Effector memory CD8-positive, alpha-beta T cell (primary cell): ENCODE measurements at regions not wholly inside any gene's neighbourhood (a gene's known extent, or its start where the extent isn't known, plus 50 kb on each side); places are given as distances from the start of the nearest gene placed in this dataset.

ENCODE experiments used
- ATAC-seq: fragments of 150-1000 bp; cut with Tn5 transposase; replicated peaks from 2 replicates; pipeline ENCODE4 v1.10.0; 2021; ENCODE audit warnings: mild to moderate bottlenecking, moderate library complexity
- DNase-seq, 3 experiments: peaks; one replicate each; pipeline ENCODE4 v3.0.0; 2021
- H3K27ac Mint-ChIP-seq, 2 donors: one replicate each; pipeline ENCODE4 v1.8.0; 2022; ENCODE audit warnings: mild to moderate bottlenecking in 2 of 2, mixed read lengths in 2 of 2, moderate library complexity in 2 of 2
- H3K27me3 Mint-ChIP-seq, 2 donors: one replicate each; pipeline ENCODE4 v1.8.0; 2022; ENCODE audit warnings: mixed read lengths in 2 of 2
- H3K36me3 Mint-ChIP-seq: one replicate; pipeline ENCODE4 v1.8.0; 2022; ENCODE audit warnings: mild to moderate bottlenecking, moderate library complexity, mixed read lengths; ENCODE audit not compliant: insufficient read depth
- H3K4me1 Mint-ChIP-seq, 2 donors: one replicate each; pipeline ENCODE4 v1.8.0; 2022; ENCODE audit warnings: low read depth in 2 of 2, mixed read lengths in 2 of 2
- H3K4me3 Mint-ChIP-seq, 2 donors: one replicate each; pipeline ENCODE4 v1.8.0; 2022; ENCODE audit warnings: mild to moderate bottlenecking in 2 of 2, mixed read lengths in 2 of 2, moderate library complexity in 2 of 2
- H3K9me3 Mint-ChIP-seq, 2 donors: one replicate each; pipeline ENCODE4 v1.8.0; 2022; ENCODE audit warnings: mixed read lengths in 2 of 2

DNA sequence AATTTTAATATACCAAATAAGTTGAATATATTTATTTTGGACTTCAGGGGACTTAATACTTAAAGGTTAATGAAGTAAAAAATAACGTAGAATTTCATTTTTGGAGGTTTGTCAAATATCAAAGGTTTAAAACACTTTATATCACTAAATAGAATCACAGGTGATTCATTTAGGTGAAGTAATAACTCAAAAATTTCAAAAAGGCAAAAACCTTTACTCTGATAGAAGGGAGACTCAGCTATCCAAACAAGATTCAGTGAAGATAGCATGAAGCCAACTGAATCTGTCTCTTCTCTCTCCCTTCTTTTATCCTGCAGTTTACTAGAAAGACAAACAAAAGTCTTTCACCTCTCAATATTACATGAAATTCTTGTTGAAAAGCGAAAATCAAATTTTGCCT, 110.2 kb upstream of the CYSLTR1 start:
- ATAC-seq: no peak
- no peaks in the 10 kb centered on the region for H3K9me3 Mint-ChIP-seq
- no peak overlapping the region for H3K4me3 Mint-ChIP-seq
- no peaks in the 10 kb centered on the region for H3K36me3 Mint-ChIP-seq
- DNase-seq: no peak
- no peaks in the 10 kb centered on the region for H3K4me1 Mint-ChIP-seq
- H3K27me3 Mint-ChIP-seq: peaks cover 0 to 5% of the 10 kb centered on the region in 2 donors
- H3K27ac Mint-ChIP-seq: no peak overlapping the region

DNA sequence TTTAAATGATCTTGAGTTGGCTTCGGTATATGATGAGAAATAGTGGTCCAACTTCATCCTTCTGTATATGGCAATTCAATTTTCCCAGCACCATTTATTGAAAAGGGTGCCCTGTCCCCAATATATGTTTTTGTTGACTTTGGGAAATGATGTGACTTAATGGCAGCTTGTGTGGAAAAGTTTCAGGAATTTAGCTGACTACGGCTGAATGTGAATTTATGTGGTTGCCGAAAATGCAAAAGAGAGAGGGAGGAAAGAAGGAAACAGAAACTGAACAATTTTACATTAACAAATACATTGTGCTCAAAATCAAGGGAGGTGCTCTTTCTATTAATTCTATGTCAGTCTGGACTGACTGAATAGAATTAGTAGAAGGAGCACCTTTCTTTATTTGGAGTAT, 101.8 kb upstream of the CYSLTR1 start:
- Mint-ChIP-seq H3K27ac (no peak overlapping the region), H3K4me1 (no peaks in the 10 kb centered on the region), H3K36me3 (no peaks in the 10 kb centered on the region), H3K27me3 (no peaks in the 10 kb centered on the region), H3K4me3 (no peak overlapping the region), H3K9me3 (no peaks in the 10 kb centered on the region)
- DNase-seq (no peak), ATAC-seq (no peak)

DNA sequence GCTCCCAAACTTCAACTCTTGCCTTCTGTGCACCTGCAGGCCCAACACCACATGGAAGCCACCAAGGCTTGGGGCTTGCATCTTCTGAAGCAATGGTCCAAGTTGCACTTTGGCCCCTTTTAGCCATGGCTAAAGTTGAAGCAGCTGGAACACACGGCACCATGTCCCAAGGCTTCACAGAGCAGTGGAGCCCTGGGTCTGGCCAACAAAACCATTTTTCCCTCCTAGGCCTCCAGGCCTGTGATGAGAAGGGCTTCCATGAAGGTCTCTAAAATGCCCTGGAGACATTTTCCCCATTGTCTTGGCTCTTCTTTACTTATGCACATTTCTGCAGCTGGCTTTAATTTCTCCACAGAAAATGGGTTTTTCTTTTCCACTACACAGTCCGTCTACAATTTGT, 61.3 kb upstream of the CYSLTR1 start:
- no peaks in the 10 kb centered on the region for H3K4me1 Mint-ChIP-seq
- no peaks in the 10 kb centered on the region for H3K36me3 Mint-ChIP-seq
- H3K27ac Mint-ChIP-seq: no peak overlapping the region
- DNase-seq (no peak), ATAC-seq (no peak)
- no peak overlapping the region for H3K4me3 Mint-ChIP-seq
- H3K9me3 Mint-ChIP-seq: peaks cover 6 to 7% of the 10 kb centered on the region in 2 donors
- peaks cover 0 to 29% of the 10 kb centered on the region in 2 donors for H3K27me3 Mint-ChIP-seq

DNA sequence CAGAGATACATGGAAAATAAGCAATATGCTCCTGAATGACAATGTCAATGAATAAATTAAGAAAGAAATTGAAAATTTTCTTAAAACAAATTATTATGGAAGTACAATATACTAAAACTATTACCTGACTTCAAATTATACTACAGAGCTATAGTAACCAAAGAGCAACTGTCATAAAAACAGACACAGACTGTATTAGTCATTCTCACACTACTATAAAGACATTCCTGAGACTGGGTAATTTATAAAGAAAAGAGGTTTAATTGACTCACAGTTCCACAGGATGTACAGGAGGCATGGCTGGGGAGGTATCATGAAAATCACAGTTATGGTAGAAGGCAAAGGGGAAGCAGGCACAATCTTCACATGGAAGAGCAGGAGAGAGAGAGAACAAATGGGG, 60.0 kb upstream of the CYSLTR1 start:
- H3K27me3 Mint-ChIP-seq: peaks cover 0 to 26% of the 10 kb centered on the region in 2 donors
- no peaks in the 10 kb centered on the region for H3K4me1 Mint-ChIP-seq
- H3K4me3 Mint-ChIP-seq: no peak overlapping the region
- peaks cover 6 to 7% of the 10 kb centered on the region in 2 donors for H3K9me3 Mint-ChIP-seq
- no peaks in the 10 kb centered on the region for H3K36me3 Mint-ChIP-seq
- H3K27ac Mint-ChIP-seq: no peak overlapping the region
- ATAC-seq: no peak
- DNase-seq: no peak

DNA sequence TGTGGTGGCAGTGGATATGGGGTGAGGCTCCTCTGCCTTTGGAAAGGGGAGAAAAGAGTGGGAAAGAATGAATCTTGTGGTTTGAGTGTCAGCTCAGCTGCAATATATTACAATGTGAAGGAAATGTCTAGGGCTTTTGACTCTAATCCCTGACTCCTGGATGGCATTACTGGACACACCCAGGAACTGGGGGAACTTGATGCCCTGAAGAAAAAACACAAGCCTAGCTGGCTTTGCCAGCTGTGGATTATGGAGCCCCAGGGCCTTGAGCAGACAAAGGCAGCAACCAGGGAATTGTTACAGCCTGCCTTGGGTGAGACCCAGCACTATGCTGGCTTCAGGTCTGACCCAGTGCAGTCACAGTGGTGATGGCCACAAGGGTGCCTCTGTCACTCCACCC, 57.1 kb upstream of the CYSLTR1 start:
- H3K27ac Mint-ChIP-seq: no peak overlapping the region
- H3K4me1 Mint-ChIP-seq: no peaks in the 10 kb centered on the region
- DNase-seq (no peak), ATAC-seq (no peak)
- peaks cover 6 to 7% of the 10 kb centered on the region in 2 donors for H3K9me3 Mint-ChIP-seq
- no peaks in the 10 kb centered on the region for H3K36me3 Mint-ChIP-seq
- H3K27me3 Mint-ChIP-seq: peaks cover 0 to 18% of the 10 kb centered on the region in 2 donors
- no peak overlapping the region for H3K4me3 Mint-ChIP-seq

DNA sequence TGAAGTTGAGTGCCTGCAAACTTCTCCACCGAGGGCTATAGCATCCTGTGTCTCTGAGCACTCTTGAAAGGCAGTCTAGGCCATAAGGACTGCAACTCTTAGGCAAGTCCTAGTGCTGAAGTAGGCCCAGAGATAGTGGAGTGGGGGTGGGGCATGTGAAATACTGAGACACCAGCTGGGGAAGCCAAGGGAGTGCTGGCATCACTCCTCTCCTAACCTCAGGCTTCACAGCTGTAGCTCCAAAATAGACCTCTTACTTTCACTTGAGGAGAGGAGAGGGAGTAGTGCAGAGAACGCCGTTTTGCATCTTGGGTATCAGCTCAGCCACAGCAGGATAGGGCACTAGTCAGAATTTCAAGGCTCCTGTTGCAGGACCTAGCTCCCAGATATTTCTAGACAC, 56.2 kb upstream of the CYSLTR1 start:
- H3K36me3 Mint-ChIP-seq: no peaks in the 10 kb centered on the region
- ATAC-seq (no peak), DNase-seq (no peak)
- no peak overlapping the region for H3K27ac Mint-ChIP-seq
- H3K27me3 Mint-ChIP-seq: peaks cover 0 to 12% of the 10 kb centered on the region in 2 donors
- no peak overlapping the region for H3K4me3 Mint-ChIP-seq
- peaks cover 4 to 7% of the 10 kb centered on the region in 2 donors for H3K9me3 Mint-ChIP-seq
- no peaks in the 10 kb centered on the region for H3K4me1 Mint-ChIP-seq

DNA sequence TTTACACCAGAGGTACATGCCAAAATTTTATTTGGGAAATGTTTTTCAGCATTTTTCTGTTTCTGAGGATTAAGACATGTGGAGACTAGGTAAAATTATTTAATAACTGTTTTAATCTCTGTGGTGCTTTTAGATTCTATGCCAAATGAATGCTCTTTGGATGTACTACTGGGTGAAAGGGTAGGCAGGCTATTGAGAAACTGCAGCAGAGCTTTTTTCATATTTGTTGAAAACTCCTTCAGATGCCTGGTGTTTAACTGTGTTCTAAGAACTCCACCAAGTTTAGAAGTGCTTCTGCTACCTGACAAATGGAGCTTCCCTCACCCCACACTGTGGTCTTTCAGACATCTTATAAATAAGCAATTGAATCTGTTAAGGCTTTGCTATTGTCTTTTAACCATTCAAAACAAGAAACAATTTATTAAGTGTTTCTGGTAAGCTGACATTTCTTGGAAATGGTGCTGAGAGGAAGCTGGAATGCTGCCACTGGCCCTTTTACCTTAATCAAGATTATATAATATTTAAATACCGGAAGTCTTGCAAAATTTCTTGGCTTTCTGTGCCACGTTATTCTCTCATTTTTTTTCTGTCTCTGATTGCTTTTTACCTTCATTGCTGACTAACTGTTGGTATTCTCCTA, 51.2 kb upstream of the CYSLTR1 start:
- DNase-seq (no peak), ATAC-seq (no peak)
- Mint-ChIP-seq H3K9me3 (no peaks in the 10 kb centered on the region), H3K4me1 (peaks cover 0 to 4% of the 10 kb centered on the region in 2 donors), H3K27me3 (no peaks in the 10 kb centered on the region), H3K36me3 (no peaks in the 10 kb centered on the region), H3K27ac (no peak overlapping the region), H3K4me3 (no peak overlapping the region)
